Nephron (organoid): ENCODE measurements at regions not wholly inside any gene's neighbourhood (a gene's known extent, or its start where the extent isn't known, plus 50 kb on each side); places are given as distances from the start of the nearest gene placed in this dataset.

ENCODE experiments used
- H3K27ac Mint-ChIP-seq, 3 experiments: 2 replicates each; pipeline ENCODE4 v1.8.0; 2020; ENCODE audit warnings: mixed read lengths in 3 of 3, mild to moderate bottlenecking in 2 of 3, moderate library complexity in 1 of 3
- H3K27me3 Mint-ChIP-seq: 2 replicates; pipeline ENCODE4 v1.8.0; 2021; ENCODE audit warnings: low read depth, mild to moderate bottlenecking, moderate library complexity, mixed read lengths
- H3K36me3 Mint-ChIP-seq: 2 replicates; pipeline ENCODE4 v1.8.0; 2020; ENCODE audit warnings: low read depth, mixed read lengths
- H3K4me1 Mint-ChIP-seq: 2 replicates; pipeline ENCODE4 v1.8.0; 2020; ENCODE audit warnings: mixed read lengths
- H3K4me3 Mint-ChIP-seq, 3 experiments: 2 replicates each; pipeline ENCODE4 v1.8.0; 2020; ENCODE audit warnings: mild to moderate bottlenecking in 3 of 3, mixed read lengths in 3 of 3, moderate library complexity in 2 of 3
- H3K9me3 Mint-ChIP-seq: 2 replicates; pipeline ENCODE4 v1.8.0; 2020; ENCODE audit warnings: mixed read lengths
- TF ChIP-seq, protein P1 (sequence below), 3 experiments: fragments of 200-600 bp; sonication (generic); IDR thresholded peaks; one replicate each; pipeline ENCODE4 v1.5.0; 2021; ENCODE audit warnings: antibody characterized with exemption in 3 of 3; ENCODE audit not compliant: unreplicated experiment in 3 of 3

DNA sequence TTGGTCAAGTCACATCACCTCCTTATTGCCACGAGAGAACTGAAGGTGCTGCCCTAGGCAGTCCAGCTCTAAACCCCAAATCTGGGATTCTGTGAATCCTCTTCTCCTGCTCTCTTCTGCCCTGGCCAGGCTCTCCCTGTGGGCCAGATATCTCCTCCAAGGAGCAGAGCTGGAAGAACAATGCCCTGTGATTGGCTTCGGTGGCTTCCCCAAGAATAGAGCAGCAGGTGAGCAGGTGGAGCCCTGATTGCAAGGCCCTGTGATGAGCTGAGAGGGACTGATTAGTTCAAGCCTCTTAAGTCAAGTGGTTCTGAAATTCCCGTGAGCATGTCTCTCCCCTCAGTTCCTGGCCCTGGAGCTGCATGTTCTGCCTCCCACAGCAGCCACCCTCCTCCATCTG is 175.3 kb upstream of the BRINP1 start:
- no peaks in the 10 kb centered on the region for H3K27me3 Mint-ChIP-seq

DNA sequence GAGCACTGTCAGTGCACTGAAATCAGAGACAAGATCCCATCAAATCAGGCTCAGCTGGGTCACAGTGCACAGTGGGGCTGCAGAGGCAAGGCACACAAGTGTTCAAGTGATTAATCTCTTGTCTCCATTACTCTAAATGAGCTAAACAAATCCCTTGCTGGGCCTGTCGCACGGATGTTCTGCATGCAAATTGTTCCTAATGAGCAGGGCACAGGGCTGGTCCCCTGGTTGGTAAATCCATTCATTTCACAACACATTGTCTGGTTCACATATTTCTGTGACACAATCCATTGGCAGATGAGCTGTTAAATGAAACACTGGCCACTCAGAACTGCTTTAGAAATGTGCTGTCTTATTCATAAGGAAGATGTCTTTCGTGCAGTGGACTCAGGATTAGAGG is 167.9 kb upstream of the BRINP1 start:
- TF ChIP-seq, protein P1, sequence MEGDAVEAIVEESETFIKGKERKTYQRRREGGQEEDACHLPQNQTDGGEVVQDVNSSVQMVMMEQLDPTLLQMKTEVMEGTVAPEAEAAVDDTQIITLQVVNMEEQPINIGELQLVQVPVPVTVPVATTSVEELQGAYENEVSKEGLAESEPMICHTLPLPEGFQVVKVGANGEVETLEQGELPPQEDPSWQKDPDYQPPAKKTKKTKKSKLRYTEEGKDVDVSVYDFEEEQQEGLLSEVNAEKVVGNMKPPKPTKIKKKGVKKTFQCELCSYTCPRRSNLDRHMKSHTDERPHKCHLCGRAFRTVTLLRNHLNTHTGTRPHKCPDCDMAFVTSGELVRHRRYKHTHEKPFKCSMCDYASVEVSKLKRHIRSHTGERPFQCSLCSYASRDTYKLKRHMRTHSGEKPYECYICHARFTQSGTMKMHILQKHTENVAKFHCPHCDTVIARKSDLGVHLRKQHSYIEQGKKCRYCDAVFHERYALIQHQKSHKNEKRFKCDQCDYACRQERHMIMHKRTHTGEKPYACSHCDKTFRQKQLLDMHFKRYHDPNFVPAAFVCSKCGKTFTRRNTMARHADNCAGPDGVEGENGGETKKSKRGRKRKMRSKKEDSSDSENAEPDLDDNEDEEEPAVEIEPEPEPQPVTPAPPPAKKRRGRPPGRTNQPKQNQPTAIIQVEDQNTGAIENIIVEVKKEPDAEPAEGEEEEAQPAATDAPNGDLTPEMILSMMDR (IDR thresholded peaks at IDR 0.05; ENCODE audit: unreplicated experiment in 3 of 3), result no peak
- Mint-ChIP-seq H3K4me3 (no peak overlapping the region), H3K9me3 (no peaks in the 10 kb centered on the region), H3K4me1 (peaks cover 8% of the 10 kb centered on the region), H3K27me3 (no peaks in the 10 kb centered on the region), H3K36me3 (no peaks in the 10 kb centered on the region), H3K27ac (no peak overlapping the region)

More for the DNA sequence above, 175.3 kb upstream of the BRINP1 start:
- Mint-ChIP-seq H3K4me1 (no peaks in the 10 kb centered on the region), H3K4me3 (no peak overlapping the region), H3K27ac (no peak overlapping the region), H3K36me3 (no peaks in the 10 kb centered on the region), H3K9me3 (no peaks in the 10 kb centered on the region)
- TF ChIP-seq, protein P1 (IDR thresholded peaks at IDR 0.05; ENCODE audit: unreplicated experiment in 3 of 3), result no peak

DNA sequence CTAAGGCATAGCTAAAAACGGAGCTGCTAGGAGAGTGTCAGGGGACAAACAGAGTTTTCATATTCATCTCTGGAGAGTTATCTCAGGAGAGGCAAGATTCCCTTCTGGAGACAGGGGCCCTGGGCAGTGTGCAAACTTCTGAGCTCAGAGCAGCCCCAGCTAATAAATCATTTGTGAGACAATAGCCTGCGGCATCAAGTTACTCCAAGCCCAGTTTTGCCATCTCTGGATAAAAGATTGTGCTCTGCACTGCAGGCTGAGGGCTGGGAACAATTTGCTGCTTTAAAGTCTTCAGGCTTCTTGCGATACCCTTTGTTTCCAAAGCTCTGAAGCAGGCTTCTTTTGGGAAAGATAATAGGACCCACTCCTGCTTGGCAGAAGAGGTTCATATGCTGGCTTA is 164.3 kb upstream of the BRINP1 start:
- no peaks in the 10 kb centered on the region for H3K36me3 Mint-ChIP-seq
- peaks cover 8% of the 10 kb centered on the region for H3K4me1 Mint-ChIP-seq
- TF ChIP-seq, protein P1 (IDR thresholded peaks at IDR 0.05; ENCODE audit: unreplicated experiment in 3 of 3), result no peak
- no peak overlapping the region for H3K4me3 Mint-ChIP-seq
- no peaks in the 10 kb centered on the region for H3K27me3 Mint-ChIP-seq
- no peaks in the 10 kb centered on the region for H3K9me3 Mint-ChIP-seq
- no peak overlapping the region for H3K27ac Mint-ChIP-seq

DNA sequence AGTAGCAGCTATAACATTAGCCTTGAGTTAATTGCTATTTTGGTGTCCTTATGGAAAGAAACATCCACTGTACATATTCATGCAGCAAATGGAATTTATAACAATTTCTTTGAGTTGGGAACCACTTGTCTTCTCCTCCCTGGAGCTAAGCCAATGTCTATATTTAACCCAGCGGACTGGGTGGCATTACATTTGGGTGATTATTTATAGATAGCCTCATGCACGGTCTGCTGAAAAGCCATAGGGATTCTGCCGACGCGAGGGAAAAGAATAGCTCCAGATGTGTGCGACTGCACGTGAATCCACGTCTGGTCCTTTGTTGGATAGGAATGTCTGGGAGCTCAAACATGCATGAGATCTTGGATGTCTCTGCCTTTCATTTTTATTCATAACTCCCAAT is 157.5 kb upstream of the BRINP1 start:
- H3K9me3 Mint-ChIP-seq, result no peaks in the 10 kb centered on the region
- H3K27me3 Mint-ChIP-seq, result peaks cover 4% of the 10 kb centered on the region
- no peaks in the 10 kb centered on the region for H3K36me3 Mint-ChIP-seq
- TF ChIP-seq, protein P1 (IDR thresholded peaks at IDR 0.05; ENCODE audit: unreplicated experiment in 3 of 3), result no peak
- no peaks in the 10 kb centered on the region for H3K4me1 Mint-ChIP-seq
- H3K4me3 Mint-ChIP-seq, result no peak overlapping the region
- no peak overlapping the region for H3K27ac Mint-ChIP-seq

DNA sequence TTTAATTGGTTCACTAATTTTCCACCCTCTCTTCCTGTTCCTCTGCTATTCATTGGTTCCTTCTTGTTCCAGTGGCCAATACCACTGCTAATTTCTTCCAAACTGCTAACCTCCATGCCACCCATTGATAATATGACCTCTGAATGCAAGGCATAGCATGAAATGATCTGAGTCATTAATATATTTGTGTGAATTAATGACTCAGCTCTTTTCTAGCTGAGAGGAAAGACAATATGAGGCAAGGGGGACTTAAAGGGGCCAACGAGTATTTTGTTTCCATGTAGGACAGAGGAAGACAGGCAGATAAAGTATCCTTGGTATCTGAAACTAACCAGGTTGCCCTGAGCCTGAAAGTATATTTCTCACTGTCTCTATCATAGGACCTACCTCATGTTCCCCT is 154.3 kb upstream of the BRINP1 start:
- Mint-ChIP-seq H3K36me3 (no peaks in the 10 kb centered on the region), H3K27me3 (peaks cover 4% of the 10 kb centered on the region), H3K4me3 (no peak overlapping the region), H3K4me1 (no peaks in the 10 kb centered on the region), H3K27ac (no peak overlapping the region), H3K9me3 (no peaks in the 10 kb centered on the region)
- TF ChIP-seq, protein P1 (IDR thresholded peaks at IDR 0.05; ENCODE audit: unreplicated experiment in 3 of 3), result no peak

DNA sequence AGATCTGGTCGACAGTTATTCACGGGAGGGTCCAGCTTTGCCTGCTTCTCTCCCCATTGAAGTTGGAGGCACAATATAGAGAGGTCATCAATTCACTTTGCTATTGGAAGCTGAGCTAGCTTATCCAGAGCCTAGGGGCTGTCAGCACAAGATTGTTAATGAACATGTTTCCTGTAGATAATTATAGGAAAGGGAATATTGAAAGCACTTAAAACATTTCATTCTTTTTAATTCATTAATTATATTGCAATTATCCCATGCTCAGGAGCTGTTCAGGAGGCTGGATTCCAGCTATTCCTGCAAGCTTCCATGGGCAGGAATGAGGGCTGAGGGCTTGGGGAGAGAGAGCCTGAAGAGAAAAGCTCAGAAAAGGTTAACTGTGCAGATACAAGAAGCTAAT is 153.1 kb upstream of the BRINP1 start:
- no peaks in the 10 kb centered on the region for H3K9me3 Mint-ChIP-seq
- peaks cover 4% of the 10 kb centered on the region for H3K27me3 Mint-ChIP-seq
- H3K27ac Mint-ChIP-seq, result no peak overlapping the region
- TF ChIP-seq, protein P1 (IDR thresholded peaks at IDR 0.05; ENCODE audit: unreplicated experiment in 3 of 3), result no peak
- no peaks in the 10 kb centered on the region for H3K36me3 Mint-ChIP-seq
- no peaks in the 10 kb centered on the region for H3K4me1 Mint-ChIP-seq
- H3K4me3 Mint-ChIP-seq, result no peak overlapping the region
